ENCODE measurements at regions not wholly inside any gene's neighbourhood (a gene's known extent, or its start where the extent isn't known, plus 50 kb on each side); places are given as distances from the start of the nearest gene placed in this dataset.
"Not testable (repeated sequence)": the region's sequence is repeated elsewhere in the genome, so short reads cannot be mapped to it uniquely, and the experiment has no call there.

GRCh38 chr10:120793088-120793487, 58.1 kb upstream of the WDR11 start:
- DNase-seq (ENCODE audit: insufficient read length, low spot score) (no peak), FAIRE-seq (no peak)
- no peak for TF ChIP-seq PAX5 (IDR thresholded peaks at IDR 0.05; ENCODE audit: insufficient read depth, low read length, severe bottlenecking)
- TF ChIP-seq POLR2AphosphoS5 (IDR thresholded peaks at IDR 0.05; ENCODE audit: low read depth, low read length), result no peak
- no peak for TF ChIP-seq POLR2A (IDR thresholded peaks at IDR 0.05; ENCODE audit: low read depth, low read length)
- no peak for TF ChIP-seq SPI1 (IDR thresholded peaks at IDR 0.05; ENCODE audit: low read depth, low read length)
- no peak for TF ChIP-seq TAF1 (IDR thresholded peaks at IDR 0.05; ENCODE audit: low read depth, low read length)
- TF ChIP-seq POU2F2 (IDR thresholded peaks at IDR 0.05; ENCODE audit: low read depth, low read length), result no peak

- no peak for DNase-seq (ENCODE audit: insufficient read length, low spot score)
- no peak for TF ChIP-seq TAF1 (IDR thresholded peaks at IDR 0.05; ENCODE audit: low read depth, low read length)
- no peak for TF ChIP-seq POLR2AphosphoS5 (IDR thresholded peaks at IDR 0.05; ENCODE audit: low read depth, low read length)
- TF ChIP-seq SPI1 (IDR thresholded peaks at IDR 0.05; ENCODE audit: low read depth, low read length), result no peak
- no peak for TF ChIP-seq PAX5 (IDR thresholded peaks at IDR 0.05; ENCODE audit: insufficient read depth, low read length, severe bottlenecking)
- no peak for TF ChIP-seq POLR2A (IDR thresholded peaks at IDR 0.05; ENCODE audit: low read depth, low read length)
- no peak for TF ChIP-seq POU2F2 (IDR thresholded peaks at IDR 0.05; ENCODE audit: low read depth, low read length)
- no peak for FAIRE-seq
These were observed 56.8 kb upstream of the WDR11 start for GRCh38 chr10:120794390-120794789.

- not testable (repeated sequence) for DNase-seq (ENCODE audit: insufficient read length, low spot score); FAIRE-seq
These were observed 52.9 kb upstream of the WDR11 start for GRCh38 chr10:120798276-120798675.

DNA sequence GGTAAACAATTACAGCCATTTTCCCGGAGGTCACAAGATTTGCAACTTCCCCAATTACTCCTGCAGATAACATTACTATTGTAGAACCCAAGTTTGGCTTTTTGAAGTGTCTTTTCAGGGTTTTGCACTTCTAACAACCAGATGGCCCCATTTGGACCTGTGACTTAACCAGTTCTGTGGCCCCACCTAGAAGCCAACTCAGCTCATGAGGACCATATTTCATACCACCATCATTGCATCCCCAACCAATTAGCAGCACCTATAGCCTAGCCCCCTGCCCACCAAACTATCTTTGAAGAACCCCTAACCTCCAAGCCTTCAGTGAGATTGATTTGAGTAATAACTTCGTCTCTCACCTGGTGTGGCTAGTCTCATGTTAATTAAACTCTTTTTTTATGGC, 51.3 kb upstream of the WDR11 start:
- TF ChIP-seq TAF1 (IDR thresholded peaks at IDR 0.05; ENCODE audit: low read depth, low read length) (no peak), SPI1 (IDR thresholded peaks at IDR 0.05; ENCODE audit: low read depth, low read length) (no peak), POLR2A (IDR thresholded peaks at IDR 0.05; ENCODE audit: low read depth, low read length) (no peak), POLR2AphosphoS5 (IDR thresholded peaks at IDR 0.05; ENCODE audit: low read depth, low read length) (no peak), POU2F2 (IDR thresholded peaks at IDR 0.05; ENCODE audit: low read depth, low read length) (no peak), PAX5 (IDR thresholded peaks at IDR 0.05; ENCODE audit: insufficient read depth, low read length, severe bottlenecking) (no peak)
- DNase-seq (ENCODE audit: insufficient read length, low spot score) (no peak), FAIRE-seq (no peak)

DNA sequence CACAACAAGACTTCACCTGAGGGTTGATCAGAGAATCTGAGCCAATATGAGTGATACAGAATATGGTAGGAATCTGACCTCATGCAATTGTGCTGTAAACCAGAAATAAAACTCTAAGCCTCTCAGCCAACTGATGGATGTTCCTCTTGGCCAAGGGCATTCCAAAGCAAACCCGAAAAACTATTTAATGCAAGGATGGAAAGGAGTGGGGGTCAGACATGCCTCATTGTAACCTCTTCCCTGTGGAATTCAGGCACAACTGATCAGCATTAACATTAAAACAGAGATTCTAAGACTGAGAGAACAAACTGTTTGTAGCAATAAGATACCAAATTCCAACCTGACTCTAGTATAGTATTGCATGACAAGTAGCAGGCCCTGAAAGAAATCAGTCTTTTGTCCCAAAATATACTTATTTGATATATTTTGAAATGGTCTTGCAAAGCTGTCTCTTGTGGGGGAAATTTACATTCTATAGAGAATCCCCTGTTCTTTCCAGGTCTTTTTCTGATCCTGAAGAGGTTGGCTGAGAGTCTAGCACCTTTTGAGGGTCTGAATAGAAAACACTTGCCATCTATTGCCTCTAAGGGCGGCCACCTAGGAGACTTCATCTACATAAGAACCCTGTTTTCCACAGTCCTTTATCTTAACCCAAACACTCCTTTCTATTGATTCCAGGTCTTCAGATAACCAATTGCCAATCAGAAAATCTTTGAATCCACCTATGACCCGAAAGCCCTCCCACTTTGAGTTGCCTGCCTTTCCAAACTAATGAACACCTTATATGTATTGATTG, 50.4 kb upstream of the WDR11 start:
- TF ChIP-seq PAX5 (IDR thresholded peaks at IDR 0.05; ENCODE audit: insufficient read depth, low read length, severe bottlenecking), result no peak
- no peak for DNase-seq (ENCODE audit: insufficient read length, low spot score)
- no peak for FAIRE-seq
